CD4-positive, alpha-beta memory T cell (primary cell): ENCODE measurements at regions not wholly inside any gene's neighbourhood (a gene's known extent, or its start where the extent isn't known, plus 50 kb on each side); places are given as distances from the start of the nearest gene placed in this dataset.
"Not testable (repeated sequence)": the region's sequence is repeated elsewhere in the genome, so short reads cannot be mapped to it uniquely, and the experiment has no call there.

Source experiments
- CTCF ChIA-PET: fragments of 350-600 bp; sonication (Branson Sonifier 250); formaldehyde crosslinking; loops from one replicate; lab custom pipeline; 2021; ENCODE audit warnings: inconsistent platforms; ENCODE audit not compliant: partially characterized antibody; lab: Charles Lee
- POLR2A ChIA-PET: fragments of 350-600 bp; sonication (Branson Sonifier 250); formaldehyde crosslinking; loops from one replicate; lab custom pipeline; 2021; ENCODE audit not compliant: partially characterized antibody; lab: Charles Lee
- DNase-seq, 5 donors: peaks; one replicate each; pipeline versions ENCODE4 v3.0.0 to v3.0.0-alpha.2; 2020 to 2022; ENCODE audit warnings: mixed read lengths in 1 of 5
- H3K27ac ChIP-seq: one replicate; pipeline ENCODE4 v1.7.0; 2013; ENCODE audit warnings: low read depth, low read length
- H3K27me3 ChIP-seq: 2 replicates; pipeline ENCODE4 v1.7.0; 2013; ENCODE audit warnings: mild to moderate bottlenecking, low read length, moderate library complexity; ENCODE audit not compliant: insufficient read depth
- H3K36me3 ChIP-seq: 2 replicates; pipeline ENCODE4 v1.7.0; 2013; ENCODE audit warnings: mild to moderate bottlenecking, low read length, moderate library complexity; ENCODE audit not compliant: insufficient read depth
- H3K4me1 ChIP-seq: 2 replicates; pipeline ENCODE4 v1.7.0; 2013; ENCODE audit warnings: mild to moderate bottlenecking, low read length, moderate library complexity; ENCODE audit not compliant: insufficient read depth
- H3K4me3 ChIP-seq, 2 donors: one replicate each; pipeline ENCODE4 v1.7.0; 2013; ENCODE audit warnings: low read length in 2 of 2, mild to moderate bottlenecking in 1 of 2
- H3K9me3 ChIP-seq, 2 donors: one replicate each; pipeline ENCODE4 v1.7.0; 2013; ENCODE audit warnings: low read length in 2 of 2, control low read depth in 1 of 2; ENCODE audit not compliant: control insufficient read depth in 1 of 2
- H3K27ac Mint-ChIP-seq, 7 donors: one replicate each; pipeline ENCODE4 v1.8.0; 2020 to 2021; ENCODE audit warnings: mixed read lengths in 7 of 7, mild to moderate bottlenecking in 6 of 7, inconsistent platforms in 3 of 7, moderate library complexity in 3 of 7
- H3K27me3 Mint-ChIP-seq, 2 donors: one replicate each; pipeline ENCODE4 v1.8.0; 2020 to 2021; ENCODE audit warnings: mixed read lengths in 2 of 2
- H3K36me3 Mint-ChIP-seq, 2 donors: one replicate each; pipeline ENCODE4 v1.8.0; 2020 to 2021; ENCODE audit warnings: mixed read lengths in 2 of 2, inconsistent platforms in 1 of 2, mild to moderate bottlenecking in 1 of 2
- H3K4me1 Mint-ChIP-seq, 4 donors: one replicate each; pipeline ENCODE4 v1.8.0; 2020 to 2021; ENCODE audit warnings: mixed read lengths in 4 of 4, mild to moderate bottlenecking in 1 of 4
- H3K4me3 Mint-ChIP-seq, 8 donors: one replicate each; pipeline ENCODE4 v1.8.0; 2020 to 2021; ENCODE audit warnings: mixed read lengths in 8 of 8, mild to moderate bottlenecking in 7 of 8, moderate library complexity in 6 of 8, inconsistent platforms in 3 of 8
- H3K9me3 Mint-ChIP-seq, 8 donors: one replicate each; pipeline ENCODE4 v1.8.0; 2020 to 2021; ENCODE audit warnings: mixed read lengths in 8 of 8, mild to moderate bottlenecking in 5 of 8, inconsistent platforms in 3 of 8, moderate library complexity in 1 of 8
- intact Hi-C: fragments of 100-400 bp; cut with micrococcal nuclease; formaldehyde crosslinking; loops from one replicate; pipeline ENCODE4 v1.15.1; 2023

GRCh38 chr7:88589927-88590326 is 169.6 kb upstream of the ZNF804B start:
- no peaks in the 10 kb centered on the region for H3K27me3 Mint-ChIP-seq
- H3K9me3 ChIP-seq, result no peaks in the 10 kb centered on the region
- no peak overlapping the region for H3K27ac Mint-ChIP-seq
- H3K36me3 ChIP-seq, result no peaks in the 10 kb centered on the region
- CTCF ChIA-PET, result no interaction called here
- H3K4me3 ChIP-seq, result no peak overlapping the region
- H3K4me1 Mint-ChIP-seq, result no peaks in the 10 kb centered on the region
- DNase-seq, result no peak
- peaks cover 0 to 8% (median 6%) of the 10 kb centered on the region in 8 donors for H3K9me3 Mint-ChIP-seq
- no peaks in the 10 kb centered on the region for H3K27me3 ChIP-seq
- H3K27ac ChIP-seq, result no peak overlapping the region
- H3K36me3 Mint-ChIP-seq, result no peaks in the 10 kb centered on the region
- POLR2A ChIA-PET, result no interaction called here
- intact Hi-C loops, result no loop called here
- no peak overlapping the region for H3K4me3 Mint-ChIP-seq
- no peaks in the 10 kb centered on the region for H3K4me1 ChIP-seq

- H3K4me1 Mint-ChIP-seq, result no peaks in the 10 kb centered on the region
- no peaks in the 10 kb centered on the region for H3K27me3 Mint-ChIP-seq
- H3K4me3 Mint-ChIP-seq, result no peak overlapping the region
- Histone ChIP-seq H3K4me3 (no peak overlapping the region), H3K27ac (no peak overlapping the region), H3K27me3 (no peaks in the 10 kb centered on the region), H3K9me3 (no peaks in the 10 kb centered on the region), H3K36me3 (no peaks in the 10 kb centered on the region), H3K4me1 (no peaks in the 10 kb centered on the region)
- intact Hi-C loops, result no loop called here
- DNase-seq, result no peak
- peaks cover 0 to 6% (median 4%) of the 10 kb centered on the region in 8 donors for H3K9me3 Mint-ChIP-seq
- POLR2A ChIA-PET, result no interaction called here
- CTCF ChIA-PET, result no interaction called here
- no peaks in the 10 kb centered on the region for H3K36me3 Mint-ChIP-seq
- no peak overlapping the region for H3K27ac Mint-ChIP-seq
Observed at GRCh38 chr7:88586890-88587289, 172.6 kb upstream of the ZNF804B start.

- Mint-ChIP-seq H3K27me3 (no peaks in the 10 kb centered on the region), H3K36me3 (no peaks in the 10 kb centered on the region), H3K27ac (no peak overlapping the region), H3K4me3 (no peak overlapping the region), H3K9me3 (peaks cover 0 to 5% (median 2%) of the 10 kb centered on the region in 8 donors), H3K4me1 (no peaks in the 10 kb centered on the region)
- Histone ChIP-seq H3K4me1 (no peaks in the 10 kb centered on the region), H3K27ac (no peak overlapping the region), H3K4me3 (no peak overlapping the region), H3K36me3 (no peaks in the 10 kb centered on the region), H3K9me3 (no peaks in the 10 kb centered on the region), H3K27me3 (no peaks in the 10 kb centered on the region)
- CTCF ChIA-PET, result no interaction called here
- no peak for DNase-seq
- intact Hi-C loops, result no loop called here
- POLR2A ChIA-PET, result no interaction called here
Observed at GRCh38 chr7:88586219-88586618, 173.3 kb upstream of the ZNF804B start.

DNA sequence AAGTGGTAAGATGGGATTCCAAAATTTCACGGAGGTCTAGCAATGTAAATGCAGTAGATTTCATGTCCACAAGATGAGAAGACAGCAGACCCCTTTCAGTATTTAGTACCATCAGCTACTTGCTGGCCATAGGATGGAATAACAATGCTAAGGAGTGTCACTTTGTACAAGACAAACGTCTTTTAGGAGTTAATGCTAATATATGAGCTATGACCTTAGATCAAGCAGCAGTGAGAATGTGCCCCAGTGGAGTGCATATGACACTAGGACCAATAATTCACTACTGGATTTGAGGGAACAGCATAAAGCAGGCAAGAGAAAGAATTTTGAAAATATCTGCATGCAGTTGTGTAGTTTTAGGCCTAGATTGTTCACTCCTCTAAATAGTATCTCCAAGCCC is 182.8 kb upstream of the ZNF804B start:
- H3K4me1 Mint-ChIP-seq, result no peaks in the 10 kb centered on the region

DNA sequence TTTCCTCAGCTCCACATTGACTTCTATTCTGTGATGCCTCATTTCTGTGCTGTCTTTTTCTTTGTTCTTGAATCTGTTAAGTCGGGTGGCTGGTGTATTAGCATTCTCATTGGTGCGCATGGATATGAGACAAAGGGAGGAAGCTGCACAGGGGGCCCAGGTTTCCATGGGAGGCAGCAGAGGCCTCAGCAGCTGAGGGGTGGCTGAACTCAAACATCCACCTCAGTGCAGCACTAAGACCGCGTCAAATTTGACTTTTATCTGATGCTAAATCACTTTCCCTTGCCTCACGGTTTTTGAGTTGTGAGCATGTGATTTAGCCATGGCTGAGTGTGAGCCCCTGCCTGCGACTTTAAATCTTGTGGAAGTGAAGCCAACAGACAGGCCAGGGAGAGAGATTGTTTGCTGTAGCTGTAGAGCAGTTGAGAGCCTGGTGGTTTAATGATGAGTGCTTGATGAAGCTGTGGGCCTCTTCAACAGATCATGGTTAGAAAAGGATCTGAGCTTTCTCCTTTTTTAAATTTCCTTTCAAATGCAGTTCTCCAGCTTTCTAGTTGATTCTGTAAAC is 193.3 kb upstream of the ZNF804B start:
- H3K27ac Mint-ChIP-seq, result no peak overlapping the region
- no peaks in the 10 kb centered on the region for H3K27me3 Mint-ChIP-seq
- no peaks in the 10 kb centered on the region for H3K9me3 Mint-ChIP-seq
- H3K27ac ChIP-seq, result no peak overlapping the region
- H3K27me3 ChIP-seq, result no peaks in the 10 kb centered on the region
- H3K4me3 Mint-ChIP-seq, result no peak overlapping the region
- H3K4me3 ChIP-seq, result no peak overlapping the region
- intact Hi-C loops, result no loop called here
- H3K36me3 Mint-ChIP-seq, result no peaks in the 10 kb centered on the region
- no peaks in the 10 kb centered on the region for H3K4me1 ChIP-seq
- ChIA-PET POLR2A (no interaction called here), CTCF (no interaction called here)
- no peaks in the 10 kb centered on the region for H3K4me1 Mint-ChIP-seq
- no peak for DNase-seq
- H3K36me3 ChIP-seq, result no peaks in the 10 kb centered on the region
- no peaks in the 10 kb centered on the region for H3K9me3 ChIP-seq

More for the DNA sequence above, 182.8 kb upstream of the ZNF804B start:
- intact Hi-C loops, result no loop called here
- no peak overlapping the region for H3K27ac ChIP-seq
- Mint-ChIP-seq H3K4me3 (no peak overlapping the region), H3K27me3 (no peaks in the 10 kb centered on the region), H3K27ac (no peak overlapping the region), H3K36me3 (no peaks in the 10 kb centered on the region), H3K9me3 (peaks cover 0 to 2% (median 0%) of the 10 kb centered on the region in 8 donors)
- no peak overlapping the region for H3K4me3 ChIP-seq
- no peaks in the 10 kb centered on the region for H3K27me3 ChIP-seq
- no peaks in the 10 kb centered on the region for H3K4me1 ChIP-seq
- POLR2A ChIA-PET, result no interaction called here
- no peaks in the 10 kb centered on the region for H3K36me3 ChIP-seq
- no peak for DNase-seq
- CTCF ChIA-PET, result no interaction called here
- no peaks in the 10 kb centered on the region for H3K9me3 ChIP-seq

- Histone ChIP-seq H3K27ac (no peak overlapping the region), H3K36me3 (no peaks in the 10 kb centered on the region), H3K27me3 (no peaks in the 10 kb centered on the region), H3K9me3 (no peaks in the 10 kb centered on the region), H3K4me1 (no peaks in the 10 kb centered on the region), H3K4me3 (no peak overlapping the region)
- no peak overlapping the region for H3K27ac Mint-ChIP-seq
- H3K4me3 Mint-ChIP-seq, result no peak overlapping the region
- intact Hi-C loops, result no loop called here
- no peak for DNase-seq
- H3K4me1 Mint-ChIP-seq, result no peaks in the 10 kb centered on the region
- POLR2A ChIA-PET, result no interaction called here
- no peaks in the 10 kb centered on the region for H3K27me3 Mint-ChIP-seq
- CTCF ChIA-PET, result no interaction called here
- H3K36me3 Mint-ChIP-seq, result no peaks in the 10 kb centered on the region
- H3K9me3 Mint-ChIP-seq, result no peaks in the 10 kb centered on the region
Observed at GRCh38 chr7:88565401-88565800, 194.1 kb upstream of the ZNF804B start.

DNA sequence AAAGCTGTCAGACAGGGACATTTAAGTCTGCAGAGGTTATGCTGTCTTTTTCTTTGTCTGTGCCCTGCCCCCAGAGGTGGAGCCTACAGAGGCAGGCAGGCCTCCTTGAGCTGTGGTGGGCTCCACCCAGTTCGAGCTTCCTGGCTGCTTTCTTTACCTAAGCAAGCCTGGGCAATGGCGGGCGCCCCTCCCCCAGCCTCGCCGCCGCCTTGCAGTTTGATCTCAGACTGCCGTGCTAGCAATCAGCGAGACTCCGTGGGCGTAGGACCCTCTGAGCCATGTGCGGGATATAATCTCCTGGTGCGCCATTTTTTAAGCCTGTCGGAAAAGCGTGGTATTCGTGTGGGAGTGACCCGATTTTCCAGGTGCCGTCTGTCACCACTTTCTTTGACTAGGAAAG is 203.1 kb upstream of the ZNF804B start:
- CTCF ChIA-PET, POLR2A ChIA-PET: not testable (repeated sequence)

GRCh38 chr7:88554847-88555246 is 204.7 kb upstream of the ZNF804B start:
- H3K27me3 ChIP-seq, H3K9me3 ChIP-seq, H3K4me1 ChIP-seq, H3K27ac ChIP-seq, H3K4me3 Mint-ChIP-seq, H3K4me1 Mint-ChIP-seq, POLR2A ChIA-PET, H3K4me3 ChIP-seq, DNase-seq, H3K36me3 ChIP-seq, H3K27me3 Mint-ChIP-seq, H3K27ac Mint-ChIP-seq, intact Hi-C loops, CTCF ChIA-PET, H3K36me3 Mint-ChIP-seq: not testable (repeated sequence)
- peaks cover 0 to 15% (median 8%) of the 10 kb centered on the region in 8 donors for H3K9me3 Mint-ChIP-seq

More for the DNA sequence above, 203.1 kb upstream of the ZNF804B start:
- DNase-seq, H3K4me3 Mint-ChIP-seq, H3K4me1 Mint-ChIP-seq, H3K27me3 ChIP-seq, H3K27ac Mint-ChIP-seq, H3K27ac ChIP-seq, H3K36me3 Mint-ChIP-seq, H3K4me1 ChIP-seq, H3K9me3 ChIP-seq, intact Hi-C loops, H3K36me3 ChIP-seq, H3K4me3 ChIP-seq, H3K27me3 Mint-ChIP-seq: not testable (repeated sequence)
- peaks cover 0 to 15% (median 8%) of the 10 kb centered on the region in 8 donors for H3K9me3 Mint-ChIP-seq
